HCT116 (cell line): ENCODE measurements at regions not wholly inside any gene's neighbourhood (a gene's known extent, or its start where the extent isn't known, plus 50 kb on each side); places are given as distances from the start of the nearest gene placed in this dataset.

Experiments
- CTCF ChIP-seq, 3 experiments: fragments of 200-600 bp in 1 of 3; sonication (generic) in 1 of 3; IDR thresholded peaks in 2 of 3; conservative IDR thresholded peaks in 1 of 3; 2 replicates each; pipeline ENCODE4 v1.5.1; 2012 to 2017; ENCODE audit warnings: low read depth in 2 of 3, low read length in 2 of 3, antibody characterized with exemption in 1 of 3, borderline replicate concordance in 1 of 3, control low read depth in 1 of 3, mild to moderate bottlenecking in 1 of 3, mixed read lengths in 1 of 3, mixed run types in 1 of 3, moderate library complexity in 1 of 3; ENCODE audit not compliant: insufficient read depth in 1 of 3
- EZH2 ChIP-seq: fragments of 200-600 bp; sonication (generic); IDR thresholded peaks from 2 replicates; pipeline ENCODE4 v1.6.1; 2017; ENCODE audit warnings: antibody characterized with exemption, mixed run types
- EZH2phosphoT487 ChIP-seq: fragments of 200-600 bp; IDR thresholded peaks from 2 replicates; pipeline ENCODE4 v1.6.1; 2018; ENCODE audit warnings: antibody characterized with exemption, borderline replicate concordance
- POLR2A ChIP-seq: IDR thresholded peaks from 2 replicates; pipeline ENCODE4 v1.7.0; 2011; ENCODE audit warnings: borderline replicate concordance; ENCODE audit not compliant: insufficient read depth, insufficient read length; ENCODE audit errors: extremely low read depth
- POLR2AphosphoS5 ChIP-seq: IDR thresholded peaks from 2 replicates; pipeline ENCODE4 v1.6.1; 2011; ENCODE audit warnings: mild to moderate bottlenecking, low read depth, low read length, moderate library complexity
- REST ChIP-seq: IDR thresholded peaks from 2 replicates; pipeline ENCODE4 v1.6.1; 2012; ENCODE audit warnings: low read depth
- SP1 ChIP-seq: IDR thresholded peaks from 2 replicates; pipeline ENCODE4 v1.6.1; 2012; ENCODE audit warnings: low read depth
- SRF ChIP-seq: IDR thresholded peaks from 2 replicates; pipeline ENCODE4 v1.6.1; 2012; ENCODE audit warnings: low read depth
- YY1 ChIP-seq: IDR thresholded peaks from 2 replicates; pipeline ENCODE4 v1.6.1; 2011; ENCODE audit warnings: low read length, low read depth, moderate library complexity, mild to moderate bottlenecking; ENCODE audit not compliant: insufficient replicate concordance; ENCODE audit errors: extremely low read depth
- ZBTB33 ChIP-seq: IDR thresholded peaks from 2 replicates; pipeline ENCODE4 v1.6.1; 2011; ENCODE audit warnings: mild to moderate bottlenecking, low read length, moderate library complexity; ENCODE audit not compliant: insufficient replicate concordance; ENCODE audit errors: extremely low read depth

GRCh38 chr22:27201741-27202140 lies 544.4 kb downstream of the MIAT start:
- no peak for TF ChIP-seq CTCF (IDR thresholded peaks at IDR 0.05 in 2 of 3, conservative IDR thresholded peaks at IDR 0.05 in 1 of 3; ENCODE audit: borderline replicate concordance in 1 of 3, insufficient read depth in 1 of 3, low read depth in 2 of 3, low read length in 2 of 3)
- no peak for TF ChIP-seq REST
- TF ChIP-seq SRF = no peak
- no peak for TF ChIP-seq POLR2AphosphoS5
- TF ChIP-seq EZH2 = no peak
- no peak for TF ChIP-seq ZBTB33
- TF ChIP-seq POLR2A = no peak
- TF ChIP-seq EZH2phosphoT487 = no peak
- TF ChIP-seq YY1 = no peak
- no peak for TF ChIP-seq SP1
